Right lobe of liver (tissue), 6 donors: ENCODE measurements at regions not wholly inside any gene's neighbourhood (a gene's known extent, or its start where the extent isn't known, plus 50 kb on each side); places are given as distances from the start of the nearest gene placed in this dataset.

ENCODE experiments used
- ATAC-seq, 4 donors: fragments of 200-7000 bp; cut with Tn5 transposase; one replicate each; pipeline ENCODE4 v1.9.1; 2020; ENCODE audit warnings: mild to moderate bottlenecking in 4 of 4, moderate library complexity in 4 of 4
- DNase-seq, 3 donors: peaks; one replicate each; pipeline ENCODE4 v3.0.0-alpha.2; 2020
- H3K27ac ChIP-seq, 3 donors: fragments of 200-600 bp; one replicate each; pipeline ENCODE4 v1.8.0; 2022
- H3K27me3 ChIP-seq, 2 donors: fragments of 200-600 bp; one replicate each; pipeline ENCODE4 v1.8.0; 2022
- H3K36me3 ChIP-seq, 4 donors: fragments of 200-600 bp; sonication (generic) in 1 of 4; one replicate each; pipeline versions ENCODE4 v1.5.1 to v1.8.0; 2017 to 2022; ENCODE audit warnings: control low read depth in 1 of 4
- H3K4me1 ChIP-seq, 4 donors: fragments of 200-600 bp; sonication (generic) in 1 of 4; one replicate each; pipeline versions ENCODE4 v1.5.1 to v1.8.0; 2017 to 2022; ENCODE audit warnings: control low read depth in 1 of 4
- H3K4me3 ChIP-seq, 3 donors: fragments of 200-600 bp; one replicate each; pipeline ENCODE4 v1.8.0; 2022
- H3K9me3 ChIP-seq, 4 donors: fragments of 200-600 bp; sonication (generic) in 1 of 4; one replicate each; pipeline versions ENCODE4 v1.5.1 to v1.8.0; 2017 to 2022; ENCODE audit warnings: control low read depth in 1 of 4
- POLR2A ChIP-seq: fragments of 450-650 bp; IDR thresholded peaks from one replicate; pipeline ENCODE4 v1.6.1; 2017; ENCODE audit warnings: antibody characterized with exemption, mild to moderate bottlenecking
- WGBS: methylation state at CpG from one replicate; pipeline ENCODE4 v1.1.6; 2018; ENCODE audit warnings: low coverage, low lambda C conversion rate; ENCODE audit not compliant: insufficient coverage; ENCODE audit errors: missing lambda C conversion rate; 5-methylcytosine and 5-hydroxymethylcytosine counted together
- intact Hi-C, 2 donors: fragments of 100-400 bp; cut with DNase I; formaldehyde crosslinking; loops; one replicate each; pipeline versions ENCODE4 v1.11.2 to v1.14.1; 2022
- TF ChIP-seq, protein P1 (sequence below), 4 donors: fragments of 200-600 bp in 3 of 4; fragments of 450-650 bp in 1 of 4; IDR thresholded peaks; one replicate each; pipeline versions ENCODE4 v1.5.1 to v1.8.0; 2016 to 2022; ENCODE audit warnings: antibody characterized with exemption in 4 of 4, mild to moderate bottlenecking in 2 of 4
- donor health status: DM: no; HTN: yes; CAD: no.
- donor health status: DM: no; HTN: no; CAD: no.
- donor health status: DM: no; HTN: no; CAD: no.
- donor health status: DM: no; HTN: yes; CAD: no.
- donor health status: DM: no; HTN: yes; CAD: no.

DNA sequence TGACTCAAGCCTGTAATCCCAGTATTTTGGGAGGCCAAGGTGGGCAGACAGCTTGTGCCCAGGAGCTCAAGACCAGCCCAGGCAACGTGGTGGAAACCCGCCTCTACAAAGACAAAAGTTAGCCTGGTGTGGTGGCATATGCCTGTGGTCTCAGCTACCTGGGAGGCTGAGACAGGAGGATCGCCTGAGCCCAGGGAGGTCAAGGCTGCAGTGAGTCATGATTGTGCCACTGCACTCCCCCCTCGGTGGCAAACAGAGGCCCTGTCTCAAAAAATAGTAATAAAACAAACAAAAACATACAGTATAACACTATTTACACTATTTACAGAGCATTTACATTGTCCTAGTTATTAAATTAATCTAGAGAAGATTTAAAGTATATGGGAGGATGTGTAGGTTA is 56.0 kb upstream of the PIM1 start:
- Histone ChIP-seq H3K27me3 (no peaks in the 10 kb centered on the region), H3K9me3 (no peaks in the 10 kb centered on the region), H3K4me1 (peaks cover 0 to 8% (median 0%) of the 10 kb centered on the region in 4 donors), H3K4me3 (no peak overlapping the region), H3K27ac (no peak overlapping the region), H3K36me3 (no peaks in the 10 kb centered on the region)
- intact Hi-C loops = no loop called here
- WGBS = 95% methylated on average over 2 of the region's 4 CpGs
- DNase-seq (no peak), ATAC-seq (no peak)
- TF ChIP-seq POLR2A = no peak
- TF ChIP-seq, protein P1, sequence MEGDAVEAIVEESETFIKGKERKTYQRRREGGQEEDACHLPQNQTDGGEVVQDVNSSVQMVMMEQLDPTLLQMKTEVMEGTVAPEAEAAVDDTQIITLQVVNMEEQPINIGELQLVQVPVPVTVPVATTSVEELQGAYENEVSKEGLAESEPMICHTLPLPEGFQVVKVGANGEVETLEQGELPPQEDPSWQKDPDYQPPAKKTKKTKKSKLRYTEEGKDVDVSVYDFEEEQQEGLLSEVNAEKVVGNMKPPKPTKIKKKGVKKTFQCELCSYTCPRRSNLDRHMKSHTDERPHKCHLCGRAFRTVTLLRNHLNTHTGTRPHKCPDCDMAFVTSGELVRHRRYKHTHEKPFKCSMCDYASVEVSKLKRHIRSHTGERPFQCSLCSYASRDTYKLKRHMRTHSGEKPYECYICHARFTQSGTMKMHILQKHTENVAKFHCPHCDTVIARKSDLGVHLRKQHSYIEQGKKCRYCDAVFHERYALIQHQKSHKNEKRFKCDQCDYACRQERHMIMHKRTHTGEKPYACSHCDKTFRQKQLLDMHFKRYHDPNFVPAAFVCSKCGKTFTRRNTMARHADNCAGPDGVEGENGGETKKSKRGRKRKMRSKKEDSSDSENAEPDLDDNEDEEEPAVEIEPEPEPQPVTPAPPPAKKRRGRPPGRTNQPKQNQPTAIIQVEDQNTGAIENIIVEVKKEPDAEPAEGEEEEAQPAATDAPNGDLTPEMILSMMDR (IDR thresholded peaks at IDR 0.05) = no peak

DNA sequence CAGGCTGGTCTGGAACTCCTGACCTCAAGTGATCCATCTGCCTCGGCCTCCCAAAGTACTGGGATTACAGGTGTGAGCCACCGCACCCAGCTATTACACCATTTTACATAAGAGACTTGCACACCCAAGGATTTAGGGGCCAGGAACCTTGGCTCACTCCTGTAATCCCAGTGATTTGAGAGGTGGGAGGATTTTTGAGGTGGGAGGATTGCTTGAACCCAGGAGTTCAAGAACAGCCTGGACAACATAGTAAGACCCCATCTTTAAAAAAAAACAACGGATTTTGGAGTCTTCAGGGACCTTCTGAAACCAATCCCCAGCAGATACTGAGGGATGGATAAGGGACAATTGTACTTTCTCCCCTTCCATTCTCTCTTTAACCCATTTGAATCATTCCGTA is 55.3 kb upstream of the PIM1 start:
- 84% methylated on average over 3 of the region's 4 CpGs for WGBS
- no peak overlapping the region for H3K27ac ChIP-seq

DNA sequence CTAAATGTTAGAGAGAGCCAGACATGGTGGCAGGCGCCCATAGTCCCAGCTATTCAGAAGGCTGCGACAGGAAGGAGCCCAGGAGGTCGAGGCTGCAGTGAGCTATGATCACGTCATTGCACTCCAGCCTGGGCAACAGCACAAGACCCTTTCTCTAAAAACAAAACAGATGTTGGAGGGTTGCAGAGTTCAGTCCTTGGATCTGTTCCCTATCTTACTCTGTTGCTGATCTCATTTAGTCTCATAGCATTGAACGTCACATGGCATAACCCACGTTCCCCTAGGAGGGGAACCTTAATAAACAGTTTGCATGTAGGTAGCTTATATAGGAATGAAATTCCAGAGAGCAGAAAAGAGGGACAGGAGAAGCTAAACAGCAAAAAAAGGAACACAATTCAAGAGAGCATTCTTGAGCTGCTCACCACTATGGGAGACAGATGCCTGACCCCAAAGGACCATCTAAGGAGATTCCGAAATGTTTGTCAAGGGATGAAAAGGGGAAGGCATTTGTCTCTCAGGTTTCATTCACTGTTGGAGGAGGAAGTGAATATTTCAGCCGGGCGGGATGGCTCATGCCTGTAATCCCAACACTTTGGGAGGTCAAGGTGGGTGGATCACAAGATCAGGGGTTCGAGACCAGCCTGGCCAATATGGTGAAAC is 54.6 kb upstream of the PIM1 start:
- no peak for DNase-seq
- Histone ChIP-seq H3K36me3 (no peaks in the 10 kb centered on the region), H3K27ac (no peak overlapping the region), H3K9me3 (no peaks in the 10 kb centered on the region), H3K4me3 (no peak overlapping the region), H3K27me3 (no peaks in the 10 kb centered on the region), H3K4me1 (peaks cover 0 to 6% (median 0%) of the 10 kb centered on the region in 4 donors)
- 69% methylated on average over 10 of the region's 10 CpGs for WGBS
- no peak for ATAC-seq
- TF ChIP-seq, protein P1 (IDR thresholded peaks at IDR 0.05) = no peak
- TF ChIP-seq POLR2A = no peak
- intact Hi-C loops = no loop called here

More for the DNA sequence above, 55.3 kb upstream of the PIM1 start:
- intact Hi-C loops = no loop called here
- DNase-seq (no peak), ATAC-seq (no peak)
- no peak for TF ChIP-seq POLR2A
- TF ChIP-seq, protein P1 (IDR thresholded peaks at IDR 0.05) = no peak
- Histone ChIP-seq H3K9me3 (no peaks in the 10 kb centered on the region), H3K36me3 (no peaks in the 10 kb centered on the region), H3K4me3 (no peak overlapping the region), H3K4me1 (peaks cover 0 to 8% (median 0%) of the 10 kb centered on the region in 4 donors), H3K27me3 (no peaks in the 10 kb centered on the region)

DNA sequence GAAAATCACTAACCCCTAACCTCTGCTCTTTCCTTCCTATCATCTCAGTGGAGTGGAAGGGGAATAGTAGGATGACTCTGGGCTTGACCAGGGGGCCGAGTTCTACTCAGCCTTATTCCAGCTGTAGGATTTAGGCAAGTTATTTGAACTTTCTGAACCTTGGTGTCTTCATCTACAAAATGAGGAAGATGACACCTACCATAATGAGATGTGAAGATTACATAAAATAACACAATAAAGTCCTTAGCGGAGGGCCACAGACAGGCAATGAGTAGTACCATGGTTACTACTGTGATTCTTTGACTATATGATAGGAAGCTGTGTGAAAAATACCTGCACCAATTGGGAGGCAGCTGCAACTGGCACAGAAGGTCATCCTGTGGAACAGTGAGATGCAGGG is 53.6 kb upstream of the PIM1 start:
- ATAC-seq = no peak
- no peak for TF ChIP-seq POLR2A
- TF ChIP-seq, protein P1 (IDR thresholded peaks at IDR 0.05) = no peak
- 90% methylated on average over 2 of the region's 2 CpGs for WGBS

More for the DNA sequence above, 53.6 kb upstream of the PIM1 start:
- Histone ChIP-seq H3K36me3 (no peaks in the 10 kb centered on the region), H3K4me1 (no peaks in the 10 kb centered on the region), H3K9me3 (no peaks in the 10 kb centered on the region), H3K4me3 (no peak overlapping the region), H3K27me3 (no peaks in the 10 kb centered on the region), H3K27ac (no peak overlapping the region)
- no peak for DNase-seq
- intact Hi-C loops = no loop called here
